ENCODE measurements at regions not wholly inside any gene's neighbourhood (a gene's known extent, or its start where the extent isn't known, plus 50 kb on each side); places are given as distances from the start of the nearest gene placed in this dataset.
"Not testable (repeated sequence)": the region's sequence is repeated elsewhere in the genome, so short reads cannot be mapped to it uniquely, and the experiment has no call there.

GRCh38 chrX:77223046-77223445, 224.1 kb upstream of the FGF16 start:
- no peaks in the 10 kb centered on the region for H3K4me1 ChIP-seq (ENCODE audit: control insufficient read depth in 5 of 5, insufficient read depth in 5 of 5, low read length in 5 of 5)
- no peak overlapping the region for H3K27ac ChIP-seq (ENCODE audit: low read depth, low read length)
- peaks cover 0 to 9% (median 3%) of the 10 kb centered on the region in 5 donors for H3K27me3 ChIP-seq (ENCODE audit: control insufficient read depth in 5 of 5, insufficient read depth in 4 of 5, low read length in 5 of 5)
- H3K36me3 ChIP-seq (ENCODE audit: control insufficient read depth in 5 of 5, insufficient read depth in 5 of 5, low read length in 5 of 5), result no peaks in the 10 kb centered on the region
- no peak overlapping the region for H3K4me3 ChIP-seq (ENCODE audit: low read depth in 1 of 5, low read length in 5 of 5)
- H3K9ac ChIP-seq (ENCODE audit: low read length in 5 of 5), result no peak overlapping the region
- H3K9me3 ChIP-seq (ENCODE audit: control insufficient read depth in 5 of 5, low read length in 5 of 5), result peaks cover 0 to 14% (median 4%) of the 10 kb centered on the region in 5 donors

- no peaks in the 10 kb centered on the region for H3K27me3 ChIP-seq (ENCODE audit: control insufficient read depth in 5 of 5, insufficient read depth in 4 of 5, low read length in 5 of 5)
Observed at GRCh38 chrX:77264490-77264889, 182.7 kb upstream of the FGF16 start.

GRCh38 chrX:77275392-77275791, 171.8 kb upstream of the FGF16 start:
- H3K36me3 ChIP-seq (ENCODE audit: control insufficient read depth in 5 of 5, insufficient read depth in 5 of 5, low read length in 5 of 5), result no peaks in the 10 kb centered on the region
- no peak overlapping the region for H3K27ac ChIP-seq (ENCODE audit: low read depth, low read length)
- H3K4me3 ChIP-seq (ENCODE audit: low read depth in 1 of 5, low read length in 5 of 5), result no peak overlapping the region
- H3K27me3 ChIP-seq (ENCODE audit: control insufficient read depth in 5 of 5, insufficient read depth in 4 of 5, low read length in 5 of 5), result no peaks in the 10 kb centered on the region
- no peak overlapping the region for H3K9ac ChIP-seq (ENCODE audit: low read length in 5 of 5)
- H3K9me3 ChIP-seq (ENCODE audit: control insufficient read depth in 5 of 5, low read length in 5 of 5), result peaks cover 0 to 7% (median 6%) of the 10 kb centered on the region in 5 donors
- no peaks in the 10 kb centered on the region for H3K4me1 ChIP-seq (ENCODE audit: control insufficient read depth in 5 of 5, insufficient read depth in 5 of 5, low read length in 5 of 5)

More at GRCh38 chrX:77264490-77264889, 182.7 kb upstream of the FGF16 start:
- Histone ChIP-seq H3K27ac (ENCODE audit: low read depth, low read length) (no peak overlapping the region), H3K9me3 (ENCODE audit: control insufficient read depth in 5 of 5, low read length in 5 of 5) (peaks cover 0 to 42% (median 30%) of the 10 kb centered on the region in 5 donors), H3K4me3 (ENCODE audit: low read depth in 1 of 5, low read length in 5 of 5) (no peak overlapping the region), H3K36me3 (ENCODE audit: control insufficient read depth in 5 of 5, insufficient read depth in 5 of 5, low read length in 5 of 5) (no peaks in the 10 kb centered on the region), H3K9ac (ENCODE audit: low read length in 5 of 5) (no peak overlapping the region), H3K4me1 (ENCODE audit: control insufficient read depth in 5 of 5, insufficient read depth in 5 of 5, low read length in 5 of 5) (no peaks in the 10 kb centered on the region)

GRCh38 chrX:77276742-77277141, 170.4 kb upstream of the FGF16 start:
- H3K4me1 ChIP-seq (ENCODE audit: control insufficient read depth in 5 of 5, insufficient read depth in 5 of 5, low read length in 5 of 5), result no peaks in the 10 kb centered on the region
- H3K9me3 ChIP-seq (ENCODE audit: control insufficient read depth in 5 of 5, low read length in 5 of 5), result peaks cover 0 to 19% (median 10%) of the 10 kb centered on the region in 5 donors
- H3K27me3 ChIP-seq (ENCODE audit: control insufficient read depth in 5 of 5, insufficient read depth in 4 of 5, low read length in 5 of 5), result no peaks in the 10 kb centered on the region
- H3K36me3 ChIP-seq (ENCODE audit: control insufficient read depth in 5 of 5, insufficient read depth in 5 of 5, low read length in 5 of 5), result no peaks in the 10 kb centered on the region
- H3K4me3 ChIP-seq (ENCODE audit: low read depth in 1 of 5, low read length in 5 of 5), result no peak overlapping the region
- no peak overlapping the region for H3K9ac ChIP-seq (ENCODE audit: low read length in 5 of 5)
- H3K27ac ChIP-seq (ENCODE audit: low read depth, low read length), result no peak overlapping the region

GRCh38 chrX:77277911-77278310, 169.3 kb upstream of the FGF16 start:
- Histone ChIP-seq H3K4me1 (ENCODE audit: control insufficient read depth in 5 of 5, insufficient read depth in 5 of 5, low read length in 5 of 5) (no peaks in the 10 kb centered on the region), H3K9me3 (ENCODE audit: control insufficient read depth in 5 of 5, low read length in 5 of 5) (peaks cover 0 to 27% (median 10%) of the 10 kb centered on the region in 5 donors), H3K27ac (ENCODE audit: low read depth, low read length) (no peak overlapping the region), H3K27me3 (ENCODE audit: control insufficient read depth in 5 of 5, insufficient read depth in 4 of 5, low read length in 5 of 5) (peaks cover 0 to 4% (median 2%) of the 10 kb centered on the region in 5 donors), H3K36me3 (ENCODE audit: control insufficient read depth in 5 of 5, insufficient read depth in 5 of 5, low read length in 5 of 5) (no peaks in the 10 kb centered on the region), H3K4me3 (ENCODE audit: low read depth in 1 of 5, low read length in 5 of 5) (no peak overlapping the region), H3K9ac (ENCODE audit: low read length in 5 of 5) (no peak overlapping the region)

- H3K9ac ChIP-seq (ENCODE audit: low read length in 5 of 5); H3K27me3 ChIP-seq (ENCODE audit: control insufficient read depth in 5 of 5, insufficient read depth in 4 of 5, low read length in 5 of 5); H3K36me3 ChIP-seq (ENCODE audit: control insufficient read depth in 5 of 5, insufficient read depth in 5 of 5, low read length in 5 of 5); H3K4me1 ChIP-seq (ENCODE audit: control insufficient read depth in 5 of 5, insufficient read depth in 5 of 5, low read length in 5 of 5); H3K27ac ChIP-seq (ENCODE audit: low read depth, low read length); H3K4me3 ChIP-seq (ENCODE audit: low read depth in 1 of 5, low read length in 5 of 5): not testable (repeated sequence)
- H3K9me3 ChIP-seq (ENCODE audit: control insufficient read depth in 5 of 5, low read length in 5 of 5), result peaks cover 0 to 27% (median 10%) of the 10 kb centered on the region in 5 donors
Observed at GRCh38 chrX:77279373-77279772, 167.8 kb upstream of the FGF16 start.

- H3K27ac ChIP-seq (ENCODE audit: low read depth, low read length), result no peak overlapping the region
- no peak overlapping the region for H3K4me3 ChIP-seq (ENCODE audit: low read depth in 1 of 5, low read length in 5 of 5)
- peaks cover 0 to 6% (median 0%) of the 10 kb centered on the region in 5 donors for H3K9me3 ChIP-seq (ENCODE audit: control insufficient read depth in 5 of 5, low read length in 5 of 5)
- H3K9ac ChIP-seq (ENCODE audit: low read length in 5 of 5), result no peak overlapping the region
- H3K27me3 ChIP-seq (ENCODE audit: control insufficient read depth in 5 of 5, insufficient read depth in 4 of 5, low read length in 5 of 5), result peaks cover 0 to 14% (median 5%) of the 10 kb centered on the region in 5 donors
- H3K4me1 ChIP-seq (ENCODE audit: control insufficient read depth in 5 of 5, insufficient read depth in 5 of 5, low read length in 5 of 5), result no peaks in the 10 kb centered on the region
- no peaks in the 10 kb centered on the region for H3K36me3 ChIP-seq (ENCODE audit: control insufficient read depth in 5 of 5, insufficient read depth in 5 of 5, low read length in 5 of 5)
Observed at GRCh38 chrX:77293331-77293995, 153.7 kb upstream of the FGF16 start.

GRCh38 chrX:77298296-77298695, 148.9 kb upstream of the FGF16 start:
- Histone ChIP-seq H3K27me3 (ENCODE audit: control insufficient read depth in 5 of 5, insufficient read depth in 4 of 5, low read length in 5 of 5) (peaks cover 0 to 14% (median 5%) of the 10 kb centered on the region in 5 donors), H3K27ac (ENCODE audit: low read depth, low read length) (no peak overlapping the region), H3K36me3 (ENCODE audit: control insufficient read depth in 5 of 5, insufficient read depth in 5 of 5, low read length in 5 of 5) (no peaks in the 10 kb centered on the region), H3K4me3 (ENCODE audit: low read depth in 1 of 5, low read length in 5 of 5) (no peak overlapping the region), H3K9ac (ENCODE audit: low read length in 5 of 5) (no peak overlapping the region), H3K9me3 (ENCODE audit: control insufficient read depth in 5 of 5, low read length in 5 of 5) (peaks cover 0 to under 1% (median 0%) of the 10 kb centered on the region in 5 donors), H3K4me1 (ENCODE audit: control insufficient read depth in 5 of 5, insufficient read depth in 5 of 5, low read length in 5 of 5) (no peaks in the 10 kb centered on the region)

GRCh38 chrX:77298790-77299189, 148.4 kb upstream of the FGF16 start:
- no peaks in the 10 kb centered on the region for H3K36me3 ChIP-seq (ENCODE audit: control insufficient read depth in 5 of 5, insufficient read depth in 5 of 5, low read length in 5 of 5)
- no peak overlapping the region for H3K4me3 ChIP-seq (ENCODE audit: low read depth in 1 of 5, low read length in 5 of 5)
- no peak overlapping the region for H3K27ac ChIP-seq (ENCODE audit: low read depth, low read length)
- H3K27me3 ChIP-seq (ENCODE audit: control insufficient read depth in 5 of 5, insufficient read depth in 4 of 5, low read length in 5 of 5), result peaks cover 0 to 14% (median 5%) of the 10 kb centered on the region in 5 donors
- H3K4me1 ChIP-seq (ENCODE audit: control insufficient read depth in 5 of 5, insufficient read depth in 5 of 5, low read length in 5 of 5), result no peaks in the 10 kb centered on the region
- no peak overlapping the region for H3K9ac ChIP-seq (ENCODE audit: low read length in 5 of 5)
- peaks cover 0 to 5% (median 2%) of the 10 kb centered on the region in 5 donors for H3K9me3 ChIP-seq (ENCODE audit: control insufficient read depth in 5 of 5, low read length in 5 of 5)

- Histone ChIP-seq H3K9ac (ENCODE audit: low read length in 5 of 5) (no peak overlapping the region), H3K9me3 (ENCODE audit: control insufficient read depth in 5 of 5, low read length in 5 of 5) (peaks cover 0 to 7% (median 4%) of the 10 kb centered on the region in 5 donors), H3K36me3 (ENCODE audit: control insufficient read depth in 5 of 5, insufficient read depth in 5 of 5, low read length in 5 of 5) (no peaks in the 10 kb centered on the region), H3K27ac (ENCODE audit: low read depth, low read length) (no peak overlapping the region), H3K4me3 (ENCODE audit: low read depth in 1 of 5, low read length in 5 of 5) (no peak overlapping the region), H3K27me3 (ENCODE audit: control insufficient read depth in 5 of 5, insufficient read depth in 4 of 5, low read length in 5 of 5) (peaks cover 0 to 14% (median 5%) of the 10 kb centered on the region in 5 donors), H3K4me1 (ENCODE audit: control insufficient read depth in 5 of 5, insufficient read depth in 5 of 5, low read length in 5 of 5) (no peaks in the 10 kb centered on the region)
Observed at GRCh38 chrX:77299549-77299948, 147.6 kb upstream of the FGF16 start.
